HEK293 (cell line): ENCODE measurements at regions not wholly inside any gene's neighbourhood (a gene's known extent, or its start where the extent isn't known, plus 50 kb on each side); places are given as distances from the start of the nearest gene placed in this dataset.

ENCODE experiments used
- CTCF ChIA-PET: fragments of 350-600 bp; formaldehyde crosslinking; extraction: SDS; loops from one replicate; lab custom pipeline; 2021; ENCODE audit warnings: antibody characterized with exemption; lab: Yijun Ruan, JAX
- POLR2A ChIA-PET: fragments of 300-600 bp; formaldehyde crosslinking; extraction: SDS; loops from one replicate; lab custom pipeline; 2020; ENCODE audit warnings: antibody characterized with exemption, inconsistent platforms; lab: Yijun Ruan, JAX
- H3K27ac ChIP-seq: fragments of 200-500 bp; sonication (Bioruptor generic); 2 replicates; pipeline ENCODE4 v1.5.1; 2014; ENCODE audit warnings: low read depth, low read length, control low read depth, inconsistent platforms; ENCODE audit errors: extremely low read depth
- H3K36me3 ChIP-seq, 2 experiments: fragments of 200-500 bp in 1 of 2; sonication (Bioruptor generic) in 1 of 2; 1 replicate in 1 of 2; 2 replicates in 1 of 2; pipeline ENCODE4 v1.5.1; 2014 to 2017; ENCODE audit warnings: inconsistent platforms in 2 of 2, low read length in 2 of 2; ENCODE audit not compliant: control insufficient read depth in 2 of 2, insufficient read depth in 1 of 2
- H3K4me1 ChIP-seq: fragments of 200-500 bp; sonication (Bioruptor generic); 2 replicates; pipeline ENCODE4 v1.5.1; 2014; ENCODE audit warnings: mild to moderate bottlenecking, low read length, inconsistent platforms; ENCODE audit not compliant: control insufficient read depth, insufficient read depth
- H3K4me3 ChIP-seq: 2 replicates; pipeline ENCODE4 v1.5.1; 2011; ENCODE audit warnings: low read depth, mild to moderate bottlenecking, control low read depth, low read length, moderate library complexity
- H3K9me3 ChIP-seq: fragments of 200-500 bp; sonication (Bioruptor generic); 2 replicates; pipeline ENCODE4 v1.5.1; 2014; ENCODE audit warnings: low read depth, low read length, inconsistent platforms; ENCODE audit not compliant: control insufficient read depth, insufficient read depth
- KLF9 ChIP-seq: fragments of 450-650 bp; formaldehyde crosslinking; IDR thresholded peaks from 2 replicates; pipeline ENCODE4 v1.5.1; 2016; ENCODE audit warnings: missing biosample characterization, missing genetic modification characterization, low read depth
- OSR2 ChIP-seq: fragments of 450-650 bp; formaldehyde crosslinking; IDR thresholded peaks from 2 replicates; pipeline ENCODE4 v1.5.1; 2016; ENCODE audit warnings: missing biosample characterization, missing genetic modification characterization
- PRDM2 ChIP-seq: fragments of 450-650 bp; formaldehyde crosslinking; IDR thresholded peaks from 2 replicates; pipeline ENCODE4 v1.5.1; 2016; ENCODE audit warnings: missing biosample characterization, missing genetic modification characterization, borderline replicate concordance
- RBAK ChIP-seq: fragments of 450-650 bp; formaldehyde crosslinking; IDR thresholded peaks from 2 replicates; pipeline ENCODE4 v1.5.1; 2016; ENCODE audit warnings: missing biosample characterization, missing genetic modification characterization
- SETDB1 ChIP-seq: IDR thresholded peaks from one replicate; pipeline ENCODE4 v1.6.1; 2017; ENCODE audit warnings: mild to moderate bottlenecking, low read length, moderate library complexity, mixed read lengths; ENCODE audit not compliant: insufficient read length
- ZBTB20 ChIP-seq: fragments of 450-650 bp; formaldehyde crosslinking; IDR thresholded peaks from 2 replicates; pipeline ENCODE4 v1.5.1; 2016; ENCODE audit warnings: missing biosample characterization, missing genetic modification characterization
- ZBTB48 ChIP-seq: fragments of 450-650 bp; formaldehyde crosslinking; IDR thresholded peaks from 2 replicates; pipeline ENCODE4 v1.5.1; 2016; ENCODE audit warnings: missing biosample characterization, missing genetic modification characterization
- ZFP3 ChIP-seq: fragments of 450-650 bp; formaldehyde crosslinking; IDR thresholded peaks from 2 replicates; pipeline ENCODE4 v1.5.1; 2016; ENCODE audit warnings: low read depth, missing biosample characterization, missing genetic modification characterization
- ZNF175 ChIP-seq: fragments of 450-650 bp; formaldehyde crosslinking; IDR thresholded peaks from 2 replicates; pipeline ENCODE4 v1.5.1; 2016; ENCODE audit warnings: missing biosample characterization, missing genetic modification characterization
- ZNF514 ChIP-seq: fragments of 450-650 bp; formaldehyde crosslinking; IDR thresholded peaks from 2 replicates; pipeline ENCODE4 v1.5.1; 2016; ENCODE audit warnings: missing biosample characterization, missing genetic modification characterization
- ZNF521 ChIP-seq: fragments of 450-650 bp; formaldehyde crosslinking; IDR thresholded peaks from 2 replicates; pipeline ENCODE4 v1.5.1; 2017; ENCODE audit warnings: missing biosample characterization, mild to moderate bottlenecking, missing genetic modification characterization
- ZNF596 ChIP-seq: fragments of 450-650 bp; IDR thresholded peaks from 2 replicates; pipeline ENCODE4 v1.5.0; 2018; ENCODE audit warnings: missing biosample characterization, mild to moderate bottlenecking, missing genetic modification characterization, moderate library complexity
- ZNF621 ChIP-seq: fragments of 450-650 bp; formaldehyde crosslinking; IDR thresholded peaks from 2 replicates; pipeline ENCODE4 v1.5.1; 2017; ENCODE audit warnings: missing biosample characterization, missing genetic modification characterization
- ZNF626 ChIP-seq: fragments of 450-650 bp; sonication (Bioruptor Pico); formaldehyde crosslinking; IDR thresholded peaks from 2 replicates; pipeline ENCODE4 v1.5.1; 2018; ENCODE audit warnings: missing biosample characterization, missing genetic modification characterization, inconsistent platforms
- ZNF645 ChIP-seq: fragments of 450-650 bp; formaldehyde crosslinking; IDR thresholded peaks from 2 replicates; pipeline ENCODE4; 2016; ENCODE audit warnings: missing biosample characterization, missing genetic modification characterization
- ZNF660 ChIP-seq: fragments of 450-650 bp; IDR thresholded peaks from 2 replicates; pipeline ENCODE4 v1.5.1; 2018; ENCODE audit warnings: missing biosample characterization, mild to moderate bottlenecking, missing genetic modification characterization
- ZNF664 ChIP-seq: fragments of 450-650 bp; formaldehyde crosslinking; IDR thresholded peaks from 2 replicates; pipeline ENCODE4 v1.5.1; 2016; ENCODE audit warnings: missing biosample characterization, missing genetic modification characterization
- ZNF830 ChIP-seq: fragments of 450-650 bp; IDR thresholded peaks from 2 replicates; pipeline ENCODE4 v1.5.0; 2018; ENCODE audit warnings: missing biosample characterization, missing genetic modification characterization, low read depth, mild to moderate bottlenecking, moderate library complexity
- TF ChIP-seq, protein P1 (sequence below): fragments of 450-650 bp; formaldehyde crosslinking; IDR thresholded peaks from 2 replicates; pipeline ENCODE4 v1.5.1; 2016; ENCODE audit warnings: missing biosample characterization, missing genetic modification characterization
- TF ChIP-seq, protein P2 (sequence below): fragments of 450-650 bp; formaldehyde crosslinking; IDR thresholded peaks from 2 replicates; pipeline ENCODE4 v1.5.1; 2017; ENCODE audit warnings: missing biosample characterization, missing genetic modification characterization
- TF ChIP-seq, protein P3 (sequence below): fragments of 450-650 bp; formaldehyde crosslinking; IDR thresholded peaks from 2 replicates; pipeline ENCODE4 v1.5.1; 2016; ENCODE audit warnings: missing biosample characterization, missing genetic modification characterization
- TF ChIP-seq, protein P4 (sequence below): fragments of 450-650 bp; formaldehyde crosslinking; IDR thresholded peaks from 2 replicates; pipeline ENCODE4 v1.5.1; 2016; ENCODE audit warnings: missing biosample characterization, missing genetic modification characterization

GRCh38 chr14:101351146-101351545 is 210.1 kb upstream of the DIO3 start:
- H3K9me3 ChIP-seq: no peaks in the 10 kb centered on the region
- H3K4me1 ChIP-seq: no peaks in the 10 kb centered on the region
- POLR2A ChIA-PET: no interaction called here
- CTCF ChIA-PET: no interaction called here
- no peak overlapping the region for H3K4me3 ChIP-seq
- no peak for TF ChIP-seq KLF9
- TF ChIP-seq, protein P1, sequence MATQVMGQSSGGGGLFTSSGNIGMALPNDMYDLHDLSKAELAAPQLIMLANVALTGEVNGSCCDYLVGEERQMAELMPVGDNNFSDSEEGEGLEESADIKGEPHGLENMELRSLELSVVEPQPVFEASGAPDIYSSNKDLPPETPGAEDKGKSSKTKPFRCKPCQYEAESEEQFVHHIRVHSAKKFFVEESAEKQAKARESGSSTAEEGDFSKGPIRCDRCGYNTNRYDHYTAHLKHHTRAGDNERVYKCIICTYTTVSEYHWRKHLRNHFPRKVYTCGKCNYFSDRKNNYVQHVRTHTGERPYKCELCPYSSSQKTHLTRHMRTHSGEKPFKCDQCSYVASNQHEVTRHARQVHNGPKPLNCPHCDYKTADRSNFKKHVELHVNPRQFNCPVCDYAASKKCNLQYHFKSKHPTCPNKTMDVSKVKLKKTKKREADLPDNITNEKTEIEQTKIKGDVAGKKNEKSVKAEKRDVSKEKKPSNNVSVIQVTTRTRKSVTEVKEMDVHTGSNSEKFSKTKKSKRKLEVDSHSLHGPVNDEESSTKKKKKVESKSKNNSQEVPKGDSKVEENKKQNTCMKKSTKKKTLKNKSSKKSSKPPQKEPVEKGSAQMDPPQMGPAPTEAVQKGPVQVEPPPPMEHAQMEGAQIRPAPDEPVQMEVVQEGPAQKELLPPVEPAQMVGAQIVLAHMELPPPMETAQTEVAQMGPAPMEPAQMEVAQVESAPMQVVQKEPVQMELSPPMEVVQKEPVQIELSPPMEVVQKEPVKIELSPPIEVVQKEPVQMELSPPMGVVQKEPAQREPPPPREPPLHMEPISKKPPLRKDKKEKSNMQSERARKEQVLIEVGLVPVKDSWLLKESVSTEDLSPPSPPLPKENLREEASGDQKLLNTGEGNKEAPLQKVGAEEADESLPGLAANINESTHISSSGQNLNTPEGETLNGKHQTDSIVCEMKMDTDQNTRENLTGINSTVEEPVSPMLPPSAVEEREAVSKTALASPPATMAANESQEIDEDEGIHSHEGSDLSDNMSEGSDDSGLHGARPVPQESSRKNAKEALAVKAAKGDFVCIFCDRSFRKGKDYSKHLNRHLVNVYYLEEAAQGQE: no peak
- TF ChIP-seq ZNF514 (tag by site-specific recombination): no peak
- TF ChIP-seq ZBTB48 (tag by site-specific recombination): no peak
- no peak for TF ChIP-seq ZNF645
- TF ChIP-seq ZNF626 (tag by site-specific recombination): no peak
- no peak for TF ChIP-seq ZNF521 (tag by site-specific recombination)
- no peak for TF ChIP-seq ZFP3 (tag by site-specific recombination)
- no peak for TF ChIP-seq ZNF830 (tag by site-specific recombination)
- TF ChIP-seq OSR2 (tag by site-specific recombination): no peak
- TF ChIP-seq ZNF664: no peak
- no peak for TF ChIP-seq ZNF175 (tag by site-specific recombination)
- no peak overlapping the region for H3K27ac ChIP-seq
- H3K36me3 ChIP-seq: no peaks in the 10 kb centered on the region

- ChIA-PET CTCF (no interaction called here), POLR2A (no interaction called here)
- no peaks in the 10 kb centered on the region for H3K4me1 ChIP-seq
- no peaks in the 10 kb centered on the region for H3K36me3 ChIP-seq
- no peak overlapping the region for H3K27ac ChIP-seq
- no peak overlapping the region for H3K4me3 ChIP-seq
- no peaks in the 10 kb centered on the region for H3K9me3 ChIP-seq
- TF ChIP-seq, protein P2, sequence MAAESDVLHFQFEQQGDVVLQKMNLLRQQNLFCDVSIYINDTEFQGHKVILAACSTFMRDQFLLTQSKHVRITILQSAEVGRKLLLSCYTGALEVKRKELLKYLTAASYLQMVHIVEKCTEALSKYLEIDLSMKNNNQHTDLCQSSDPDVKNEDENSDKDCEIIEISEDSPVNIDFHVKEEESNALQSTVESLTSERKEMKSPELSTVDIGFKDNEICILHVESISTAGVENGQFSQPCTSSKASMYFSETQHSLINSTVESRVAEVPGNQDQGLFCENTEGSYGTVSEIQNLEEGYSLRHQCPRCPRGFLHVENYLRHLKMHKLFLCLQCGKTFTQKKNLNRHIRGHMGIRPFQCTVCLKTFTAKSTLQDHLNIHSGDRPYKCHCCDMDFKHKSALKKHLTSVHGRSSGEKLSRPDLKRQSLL (tag by site-specific recombination): no peak
- TF ChIP-seq ZNF596 (no peak), ZNF660 (tag by site-specific recombination) (no peak), ZBTB20 (tag by site-specific recombination) (no peak), SETDB1 (no peak), PRDM2 (tag by site-specific recombination) (no peak), ZNF621 (no peak), RBAK (tag by site-specific recombination) (no peak)
- TF ChIP-seq, protein P3, sequence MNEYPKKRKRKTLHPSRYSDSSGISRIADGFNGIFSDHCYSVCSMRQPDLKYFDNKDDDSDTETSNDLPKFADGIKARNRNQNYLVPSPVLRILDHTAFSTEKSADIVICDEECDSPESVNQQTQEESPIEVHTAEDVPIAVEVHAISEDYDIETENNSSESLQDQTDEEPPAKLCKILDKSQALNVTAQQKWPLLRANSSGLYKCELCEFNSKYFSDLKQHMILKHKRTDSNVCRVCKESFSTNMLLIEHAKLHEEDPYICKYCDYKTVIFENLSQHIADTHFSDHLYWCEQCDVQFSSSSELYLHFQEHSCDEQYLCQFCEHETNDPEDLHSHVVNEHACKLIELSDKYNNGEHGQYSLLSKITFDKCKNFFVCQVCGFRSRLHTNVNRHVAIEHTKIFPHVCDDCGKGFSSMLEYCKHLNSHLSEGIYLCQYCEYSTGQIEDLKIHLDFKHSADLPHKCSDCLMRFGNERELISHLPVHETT: no peak
- TF ChIP-seq, protein P4, sequence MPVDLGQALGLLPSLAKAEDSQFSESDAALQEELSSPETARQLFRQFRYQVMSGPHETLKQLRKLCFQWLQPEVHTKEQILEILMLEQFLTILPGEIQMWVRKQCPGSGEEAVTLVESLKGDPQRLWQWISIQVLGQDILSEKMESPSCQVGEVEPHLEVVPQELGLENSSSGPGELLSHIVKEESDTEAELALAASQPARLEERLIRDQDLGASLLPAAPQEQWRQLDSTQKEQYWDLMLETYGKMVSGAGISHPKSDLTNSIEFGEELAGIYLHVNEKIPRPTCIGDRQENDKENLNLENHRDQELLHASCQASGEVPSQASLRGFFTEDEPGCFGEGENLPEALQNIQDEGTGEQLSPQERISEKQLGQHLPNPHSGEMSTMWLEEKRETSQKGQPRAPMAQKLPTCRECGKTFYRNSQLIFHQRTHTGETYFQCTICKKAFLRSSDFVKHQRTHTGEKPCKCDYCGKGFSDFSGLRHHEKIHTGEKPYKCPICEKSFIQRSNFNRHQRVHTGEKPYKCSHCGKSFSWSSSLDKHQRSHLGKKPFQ (tag by site-specific recombination): no peak
Measured at GRCh38 chr14:101351769-101352168, 209.5 kb upstream of the DIO3 start.
